Osteocyte (in vitro differentiated cells): ENCODE measurements at regions not wholly inside any gene's neighbourhood (a gene's known extent, or its start where the extent isn't known, plus 50 kb on each side); places are given as distances from the start of the nearest gene placed in this dataset.

Source experiments
- DNase-seq: peaks from one replicate; pipeline ENCODE4 v3.0.0; 2021; ENCODE audit warnings: mixed read lengths; ENCODE audit not compliant: unreplicated experiment; ENCODE audit errors: extremely low spot score
- H3K27ac Mint-ChIP-seq: one replicate; pipeline ENCODE4 v1.8.0; 2021; ENCODE audit warnings: mild to moderate bottlenecking, mixed read lengths; ENCODE audit not compliant: unreplicated experiment
- H3K27me3 Mint-ChIP-seq: one replicate; pipeline ENCODE4 v1.8.0; 2021; ENCODE audit warnings: mixed read lengths; ENCODE audit not compliant: unreplicated experiment
- H3K36me3 Mint-ChIP-seq: one replicate; pipeline ENCODE4 v1.8.0; 2021; ENCODE audit warnings: mixed read lengths; ENCODE audit not compliant: unreplicated experiment
- H3K4me1 Mint-ChIP-seq: one replicate; pipeline ENCODE4 v1.8.0; 2021; ENCODE audit warnings: mixed read lengths; ENCODE audit not compliant: unreplicated experiment
- H3K4me3 Mint-ChIP-seq: one replicate; pipeline ENCODE4 v1.8.0; 2021; ENCODE audit warnings: mild to moderate bottlenecking, moderate library complexity, mixed read lengths; ENCODE audit not compliant: unreplicated experiment
- H3K9me3 Mint-ChIP-seq: one replicate; pipeline ENCODE4 v1.8.0; 2021; ENCODE audit warnings: mixed read lengths; ENCODE audit not compliant: unreplicated experiment
- CTCF ChIP-seq: fragments of 200-600 bp; sonication (generic); IDR thresholded peaks from 2 replicates; pipeline ENCODE4 v1.5.0; 2021; ENCODE audit warnings: antibody characterized with exemption, mild to moderate bottlenecking, moderate library complexity

- no peak overlapping the region for H3K27ac Mint-ChIP-seq
- no peaks in the 10 kb centered on the region for H3K36me3 Mint-ChIP-seq
- no peak overlapping the region for H3K4me3 Mint-ChIP-seq
- no peaks in the 10 kb centered on the region for H3K9me3 Mint-ChIP-seq
- peak; percentile 73 for DNase-seq
- H3K4me1 Mint-ChIP-seq = no peaks in the 10 kb centered on the region
- no peak for TF ChIP-seq CTCF
- H3K27me3 Mint-ChIP-seq = peaks cover 3% of the 10 kb centered on the region
Measured at GRCh38 chr2:238697193-238698071, 150.5 kb upstream of the TWIST2 start.

DNA sequence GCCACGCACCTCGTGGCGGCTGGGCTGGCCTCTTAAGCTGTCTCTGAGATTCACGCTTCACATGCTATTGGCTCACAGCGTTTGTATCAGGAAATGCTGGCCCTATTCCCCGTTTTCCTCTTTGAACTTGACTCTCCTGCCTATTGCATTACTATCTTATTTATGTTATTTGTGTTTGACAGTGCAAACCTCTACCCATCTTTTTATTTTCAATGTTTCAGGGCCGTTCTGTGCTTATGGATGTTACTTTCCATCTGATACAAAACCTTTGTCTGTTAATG lies 149.9 kb upstream of the TWIST2 start:
- H3K27ac Mint-ChIP-seq = no peak overlapping the region
- no peaks in the 10 kb centered on the region for H3K4me1 Mint-ChIP-seq
- no peaks in the 10 kb centered on the region for H3K36me3 Mint-ChIP-seq
- no peak for DNase-seq
- peaks cover 3% of the 10 kb centered on the region for H3K27me3 Mint-ChIP-seq
- H3K4me3 Mint-ChIP-seq = no peak overlapping the region
- H3K9me3 Mint-ChIP-seq = no peaks in the 10 kb centered on the region
- TF ChIP-seq CTCF = no peak

DNA sequence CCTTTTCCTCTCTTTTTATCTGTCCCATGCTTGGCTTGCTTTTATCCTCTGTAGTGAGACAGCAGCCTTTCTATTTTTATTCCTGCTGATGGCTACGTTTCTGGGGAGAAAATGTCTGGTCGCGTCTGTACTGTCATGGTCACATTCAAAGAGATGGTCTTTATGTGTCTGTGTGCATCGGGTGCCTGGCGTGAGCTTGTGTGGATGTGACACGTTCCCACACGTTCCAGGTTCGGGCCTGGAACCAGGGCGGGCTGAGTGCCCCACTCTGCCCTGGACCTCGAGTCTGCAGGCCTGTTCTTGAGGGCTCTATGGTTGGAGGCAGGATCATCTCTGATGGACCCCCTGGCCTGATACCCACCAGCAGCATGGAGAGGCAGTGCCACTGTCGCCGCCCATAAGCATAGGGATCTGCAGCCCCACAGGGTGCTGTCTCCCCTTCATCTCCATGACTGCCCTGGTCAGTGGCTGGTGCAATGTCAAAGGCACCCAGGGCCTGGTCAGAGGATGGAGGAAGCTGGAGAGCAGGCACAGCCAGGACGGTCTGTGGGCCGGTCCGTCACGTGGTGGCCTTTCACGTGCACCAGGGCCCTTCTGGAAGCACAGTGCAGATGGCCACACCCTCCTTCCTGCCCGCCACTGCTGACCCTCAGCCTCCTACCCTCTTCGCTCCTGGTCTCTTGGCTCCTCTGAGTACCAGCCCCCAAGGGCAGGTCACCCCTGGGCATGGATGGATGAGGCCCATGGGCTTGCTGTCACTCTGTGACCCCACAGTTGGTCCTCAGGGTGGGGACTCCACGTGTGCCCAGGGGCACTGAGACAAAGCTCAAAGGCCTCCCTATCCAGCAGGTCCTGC lies 149.2 kb upstream of the TWIST2 start:
- Mint-ChIP-seq H3K4me1 (no peaks in the 10 kb centered on the region), H3K4me3 (no peak overlapping the region), H3K36me3 (no peaks in the 10 kb centered on the region), H3K27me3 (peaks cover 3% of the 10 kb centered on the region), H3K9me3 (no peaks in the 10 kb centered on the region), H3K27ac (no peak overlapping the region)
- DNase-seq = peak; percentile 71
- no peak for TF ChIP-seq CTCF

DNA sequence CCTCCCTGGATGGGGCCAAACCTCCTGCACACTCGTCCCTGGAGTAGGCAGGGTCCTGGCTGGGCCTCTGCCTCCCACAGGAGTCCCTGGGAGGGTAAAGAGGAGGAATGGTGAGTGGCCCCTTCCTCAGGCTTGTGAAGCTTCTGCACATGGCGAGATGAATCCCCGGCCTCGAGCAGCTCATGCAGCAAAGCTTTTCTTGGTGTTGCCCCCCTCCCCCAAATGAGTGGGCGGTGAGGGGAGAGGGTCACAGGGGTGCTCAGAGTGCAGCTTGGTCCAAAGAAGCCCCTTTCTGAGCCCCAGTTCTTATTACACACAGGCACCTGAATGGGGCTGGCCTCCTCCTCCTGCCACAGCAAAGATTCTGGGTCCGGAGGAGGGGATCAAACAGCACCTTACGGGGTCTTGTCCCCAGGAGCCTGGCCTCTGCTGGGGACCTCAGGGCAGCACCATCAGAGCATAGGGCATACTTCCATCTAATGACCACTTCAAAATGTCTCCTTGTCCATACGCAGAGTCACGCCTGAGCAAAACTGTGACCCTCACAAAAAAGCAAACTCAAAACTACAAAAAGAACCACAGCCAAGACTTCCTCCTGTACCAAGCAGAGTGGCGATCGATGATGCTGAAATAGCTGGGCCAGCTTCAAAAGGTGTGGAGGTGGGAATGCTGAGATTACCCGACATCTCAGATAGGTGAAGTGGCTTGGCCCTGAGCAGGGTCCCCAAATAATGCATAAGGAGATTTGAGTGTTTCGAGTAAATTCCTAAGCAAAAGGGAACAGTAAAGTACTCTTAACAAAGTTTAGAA lies 148.4 kb upstream of the TWIST2 start:
- H3K27me3 Mint-ChIP-seq = peaks cover 3% of the 10 kb centered on the region
- peak; percentile 78 for DNase-seq
- no peaks in the 10 kb centered on the region for H3K36me3 Mint-ChIP-seq
- H3K9me3 Mint-ChIP-seq = no peaks in the 10 kb centered on the region
- no peaks in the 10 kb centered on the region for H3K4me1 Mint-ChIP-seq
- no peak overlapping the region for H3K4me3 Mint-ChIP-seq
- no peak overlapping the region for H3K27ac Mint-ChIP-seq
- TF ChIP-seq CTCF = no peak
